GM12874 (cell line): ENCODE measurements at regions not wholly inside any gene's neighbourhood (a gene's known extent, or its start where the extent isn't known, plus 50 kb on each side); places are given as distances from the start of the nearest gene placed in this dataset.

Experiments
- CTCF ChIP-seq: IDR thresholded peaks from 2 replicates; pipeline ENCODE4 v1.5.1; 2011; ENCODE audit warnings: low read depth, mild to moderate bottlenecking, control low read depth, low read length, moderate library complexity; ENCODE audit not compliant: insufficient read depth

GRCh38 chr11:129591527-129591926, 215.9 kb downstream of the BARX2 start:
- no peak for TF ChIP-seq CTCF

- TF ChIP-seq CTCF: no peak
Observed at GRCh38 chr11:129592191-129592590, 216.5 kb downstream of the BARX2 start.

- TF ChIP-seq CTCF: no peak
Observed at GRCh38 chr11:129593098-129593497, 217.4 kb downstream of the BARX2 start.

- TF ChIP-seq CTCF: no peak
Observed at GRCh38 chr11:129595038-129595962, 219.7 kb downstream of the BARX2 start.

GRCh38 chr11:129596351-129596750, 219.3 kb upstream of the TMEM45B start:
- TF ChIP-seq CTCF: no peak

GRCh38 chr11:129598378-129598777, 217.3 kb upstream of the TMEM45B start:
- TF ChIP-seq CTCF: no peak

GRCh38 chr11:129605815-129606214, 209.8 kb upstream of the TMEM45B start:
- TF ChIP-seq CTCF: no peak
